Mesothelial cell of epicardium (in vitro differentiated cells): ENCODE measurements at regions not wholly inside any gene's neighbourhood (a gene's known extent, or its start where the extent isn't known, plus 50 kb on each side); places are given as distances from the start of the nearest gene placed in this dataset.
"Not testable (repeated sequence)": the region's sequence is repeated elsewhere in the genome, so short reads cannot be mapped to it uniquely, and the experiment has no call there.

Experiments
- DNase-seq, 2 experiments: peaks; one replicate each; pipeline ENCODE4 v3.0.0; 2021; ENCODE audit warnings: low spot score in 2 of 2; ENCODE audit not compliant: unreplicated experiment in 2 of 2
- H3K27ac Mint-ChIP-seq: 2 replicates; pipeline ENCODE4 v1.8.0; 2021; ENCODE audit warnings: mixed read lengths
- H3K27me3 Mint-ChIP-seq: 2 replicates; pipeline ENCODE4 v1.8.0; 2021; ENCODE audit warnings: low read depth, mixed read lengths
- H3K36me3 Mint-ChIP-seq: 2 replicates; pipeline ENCODE4 v1.8.0; 2021; ENCODE audit warnings: mixed read lengths
- H3K4me1 Mint-ChIP-seq: 2 replicates; pipeline ENCODE4 v1.8.0; 2021; ENCODE audit warnings: mixed read lengths
- H3K4me3 Mint-ChIP-seq: 2 replicates; pipeline ENCODE4 v1.8.0; 2021; ENCODE audit warnings: mild to moderate bottlenecking, moderate library complexity, mixed read lengths
- H3K9me3 Mint-ChIP-seq: 2 replicates; pipeline ENCODE4 v1.8.0; 2021; ENCODE audit warnings: mixed read lengths
- TF ChIP-seq, protein P1 (sequence below): fragments of 200-600 bp; sonication (generic); IDR thresholded peaks from one replicate; pipeline ENCODE4 v1.5.0; 2021; ENCODE audit warnings: antibody characterized with exemption; ENCODE audit not compliant: unreplicated experiment

DNA sequence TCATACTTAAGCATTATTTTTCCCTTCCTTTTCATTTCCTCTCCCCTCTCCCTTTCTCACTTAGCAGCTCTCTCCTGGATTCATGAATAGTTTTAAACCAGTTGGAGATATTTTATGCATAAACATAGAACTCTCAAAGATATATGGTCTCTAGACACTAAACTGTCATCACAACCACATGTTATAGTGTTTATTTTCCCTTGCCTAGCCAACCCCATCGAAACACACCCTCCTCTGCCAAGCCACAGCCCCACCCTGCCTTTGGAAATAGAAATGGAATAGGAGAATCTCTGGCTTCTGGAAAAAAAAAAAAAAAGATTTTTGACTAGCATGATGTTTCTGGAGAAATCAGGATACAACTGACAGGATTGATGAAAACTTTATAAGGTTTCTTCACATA is 64.8 kb upstream of the RBPJ start:
- H3K4me3 Mint-ChIP-seq, result no peak overlapping the region
- no peaks in the 10 kb centered on the region for H3K36me3 Mint-ChIP-seq
- peaks cover 8% of the 10 kb centered on the region for H3K9me3 Mint-ChIP-seq
- TF ChIP-seq, protein P1, sequence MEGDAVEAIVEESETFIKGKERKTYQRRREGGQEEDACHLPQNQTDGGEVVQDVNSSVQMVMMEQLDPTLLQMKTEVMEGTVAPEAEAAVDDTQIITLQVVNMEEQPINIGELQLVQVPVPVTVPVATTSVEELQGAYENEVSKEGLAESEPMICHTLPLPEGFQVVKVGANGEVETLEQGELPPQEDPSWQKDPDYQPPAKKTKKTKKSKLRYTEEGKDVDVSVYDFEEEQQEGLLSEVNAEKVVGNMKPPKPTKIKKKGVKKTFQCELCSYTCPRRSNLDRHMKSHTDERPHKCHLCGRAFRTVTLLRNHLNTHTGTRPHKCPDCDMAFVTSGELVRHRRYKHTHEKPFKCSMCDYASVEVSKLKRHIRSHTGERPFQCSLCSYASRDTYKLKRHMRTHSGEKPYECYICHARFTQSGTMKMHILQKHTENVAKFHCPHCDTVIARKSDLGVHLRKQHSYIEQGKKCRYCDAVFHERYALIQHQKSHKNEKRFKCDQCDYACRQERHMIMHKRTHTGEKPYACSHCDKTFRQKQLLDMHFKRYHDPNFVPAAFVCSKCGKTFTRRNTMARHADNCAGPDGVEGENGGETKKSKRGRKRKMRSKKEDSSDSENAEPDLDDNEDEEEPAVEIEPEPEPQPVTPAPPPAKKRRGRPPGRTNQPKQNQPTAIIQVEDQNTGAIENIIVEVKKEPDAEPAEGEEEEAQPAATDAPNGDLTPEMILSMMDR, result no peak
- no peak for DNase-seq
- H3K27ac Mint-ChIP-seq, result no peak overlapping the region
- peaks cover 7% of the 10 kb centered on the region for H3K4me1 Mint-ChIP-seq
- H3K27me3 Mint-ChIP-seq, result no peaks in the 10 kb centered on the region

- H3K36me3 Mint-ChIP-seq, DNase-seq, H3K9me3 Mint-ChIP-seq, H3K4me1 Mint-ChIP-seq, H3K27ac Mint-ChIP-seq, H3K27me3 Mint-ChIP-seq, H3K4me3 Mint-ChIP-seq: not testable (repeated sequence)
These were observed 63.4 kb upstream of the RBPJ start for GRCh38 chr4:26257444-26257843.

DNA sequence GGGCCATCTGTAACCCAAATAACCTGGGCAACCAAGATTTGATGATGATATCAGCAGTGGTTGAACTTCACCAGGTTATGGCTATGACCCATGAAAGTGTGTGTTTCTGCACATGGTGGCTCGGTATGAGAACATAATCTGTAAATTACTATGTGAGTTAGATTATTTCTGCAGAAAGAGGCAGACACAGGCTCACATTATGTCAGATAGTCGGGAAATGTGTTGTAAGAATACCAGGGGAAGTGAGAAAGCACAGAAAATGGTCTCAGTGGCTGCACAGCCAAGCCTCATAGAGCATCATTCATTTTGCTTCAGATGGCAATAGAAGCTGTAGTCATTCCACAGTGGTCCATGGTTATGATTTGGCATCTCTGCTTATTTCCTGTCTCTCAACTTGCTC is 63.0 kb upstream of the RBPJ start:
- no peak overlapping the region for H3K4me3 Mint-ChIP-seq
- no peak overlapping the region for H3K27ac Mint-ChIP-seq
- H3K27me3 Mint-ChIP-seq, result no peaks in the 10 kb centered on the region
- H3K36me3 Mint-ChIP-seq, result no peaks in the 10 kb centered on the region
- peaks cover 8% of the 10 kb centered on the region for H3K9me3 Mint-ChIP-seq
- H3K4me1 Mint-ChIP-seq, result no peaks in the 10 kb centered on the region
- TF ChIP-seq, protein P1, result no peak
- no peak for DNase-seq

- Mint-ChIP-seq H3K4me3 (no peak overlapping the region), H3K4me1 (no peaks in the 10 kb centered on the region), H3K9me3 (peaks cover 8% of the 10 kb centered on the region), H3K27ac (no peak overlapping the region), H3K36me3 (no peaks in the 10 kb centered on the region), H3K27me3 (no peaks in the 10 kb centered on the region)
- no peak for DNase-seq
- TF ChIP-seq, protein P1, result no peak
These were observed 60.2 kb upstream of the RBPJ start for GRCh38 chr4:26260571-26260970.

GRCh38 chr4:26261405-26261804 is 59.4 kb upstream of the RBPJ start:
- no peak overlapping the region for H3K27ac Mint-ChIP-seq
- no peaks in the 10 kb centered on the region for H3K4me1 Mint-ChIP-seq
- H3K27me3 Mint-ChIP-seq, result no peaks in the 10 kb centered on the region
- H3K9me3 Mint-ChIP-seq, result peaks cover 8% of the 10 kb centered on the region
- H3K36me3 Mint-ChIP-seq, result no peaks in the 10 kb centered on the region
- no peak for DNase-seq
- TF ChIP-seq, protein P1, result no peak
- no peak overlapping the region for H3K4me3 Mint-ChIP-seq

GRCh38 chr4:26263165-26263564 is 57.6 kb upstream of the RBPJ start:
- Mint-ChIP-seq H3K4me1 (peaks cover 5% of the 10 kb centered on the region), H3K27ac (no peak overlapping the region), H3K36me3 (no peaks in the 10 kb centered on the region), H3K9me3 (peaks cover 8% of the 10 kb centered on the region), H3K4me3 (no peak overlapping the region), H3K27me3 (no peaks in the 10 kb centered on the region)
- no peak for DNase-seq
- TF ChIP-seq, protein P1, result no peak
